CD8-positive, alpha-beta memory T cell (primary cell): ENCODE measurements at regions not wholly inside any gene's neighbourhood (a gene's known extent, or its start where the extent isn't known, plus 50 kb on each side); places are given as distances from the start of the nearest gene placed in this dataset.
"Not testable (repeated sequence)": the region's sequence is repeated elsewhere in the genome, so short reads cannot be mapped to it uniquely, and the experiment has no call there.

ENCODE experiments used
- CTCF ChIA-PET: fragments of 350-600 bp; sonication (Branson Sonifier 250); formaldehyde crosslinking; loops from one replicate; lab custom pipeline; 2021; ENCODE audit warnings: antibody characterized with exemption; lab: Charles Lee
- POLR2A ChIA-PET: fragments of 350-600 bp; sonication (Branson Sonifier 250); formaldehyde crosslinking; loops from one replicate; lab custom pipeline; 2021; ENCODE audit warnings: antibody characterized with exemption; lab: Charles Lee
- DNase-seq, 5 donors: peaks; one replicate each; pipeline versions ENCODE4 v3.0.0 to v3.0.0-alpha.2; 2020 to 2022; ENCODE audit warnings: mixed read lengths in 1 of 5
- H3K27ac ChIP-seq: one replicate; pipeline ENCODE4 v1.7.0; 2013; ENCODE audit warnings: low read depth, mild to moderate bottlenecking, low read length, moderate library complexity
- H3K27me3 ChIP-seq: 2 replicates; pipeline ENCODE4 v1.7.0; 2013; ENCODE audit warnings: low read length, mild to moderate bottlenecking; ENCODE audit not compliant: insufficient read depth, poor library complexity, severe bottlenecking
- H3K36me3 ChIP-seq: 2 replicates; pipeline ENCODE4 v1.7.0; 2013; ENCODE audit warnings: mild to moderate bottlenecking, low read length, moderate library complexity; ENCODE audit not compliant: insufficient read depth
- H3K4me1 ChIP-seq: 2 replicates; pipeline ENCODE4 v1.7.0; 2013; ENCODE audit warnings: mild to moderate bottlenecking, low read length, moderate library complexity; ENCODE audit not compliant: insufficient read depth
- H3K4me3 ChIP-seq: 2 replicates; pipeline ENCODE4 v1.7.0; 2013; ENCODE audit warnings: mild to moderate bottlenecking, low read length
- H3K9me3 ChIP-seq: 2 replicates; pipeline ENCODE4 v1.7.0; 2013; ENCODE audit warnings: mild to moderate bottlenecking, low read length
- H3K27ac Mint-ChIP-seq, 8 donors: one replicate each; pipeline ENCODE4 v1.8.0; 2020 to 2021; ENCODE audit warnings: mixed read lengths in 8 of 8, mild to moderate bottlenecking in 6 of 8, inconsistent platforms in 3 of 8, moderate library complexity in 3 of 8
- H3K27me3 Mint-ChIP-seq, 2 donors: one replicate each; pipeline ENCODE4 v1.8.0; 2020 to 2021; ENCODE audit warnings: mixed read lengths in 2 of 2, mild to moderate bottlenecking in 1 of 2, moderate library complexity in 1 of 2
- H3K36me3 Mint-ChIP-seq, 3 donors: one replicate each; pipeline ENCODE4 v1.8.0; 2020 to 2021; ENCODE audit warnings: mixed read lengths in 3 of 3, inconsistent platforms in 1 of 3, mild to moderate bottlenecking in 1 of 3
- H3K4me1 Mint-ChIP-seq, 3 donors: one replicate each; pipeline ENCODE4 v1.8.0; 2020 to 2021; ENCODE audit warnings: mixed read lengths in 3 of 3, inconsistent platforms in 1 of 3, mild to moderate bottlenecking in 1 of 3
- H3K4me3 Mint-ChIP-seq, 7 donors: one replicate each; pipeline ENCODE4 v1.8.0; 2020 to 2021; ENCODE audit warnings: mixed read lengths in 7 of 7, mild to moderate bottlenecking in 6 of 7, moderate library complexity in 4 of 7, inconsistent platforms in 2 of 7
- H3K9me3 Mint-ChIP-seq, 5 donors: one replicate each; pipeline ENCODE4 v1.8.0; 2020 to 2022; ENCODE audit warnings: mixed read lengths in 5 of 5, mild to moderate bottlenecking in 3 of 5, moderate library complexity in 2 of 5, inconsistent platforms in 1 of 5

DNA sequence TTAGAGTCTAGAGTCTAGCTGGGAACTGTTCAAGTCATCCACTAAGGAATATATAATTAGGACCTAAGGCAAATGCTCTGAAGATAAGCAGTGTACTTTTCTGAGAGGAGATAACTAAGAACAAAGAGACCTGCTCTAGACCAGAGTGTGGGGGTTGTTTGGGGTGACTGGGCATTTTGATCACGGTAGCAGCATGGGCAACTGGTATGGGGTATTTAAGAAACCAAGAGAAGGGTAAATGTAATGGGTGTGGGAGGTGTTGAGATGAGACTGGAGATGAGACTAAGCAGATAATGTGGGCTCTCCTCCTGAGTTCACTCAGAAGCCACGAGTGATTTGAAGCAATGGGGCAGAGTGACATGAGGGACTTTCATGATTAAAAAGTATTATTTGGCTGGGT, 1082.9 kb downstream of the GATA3 start:
- Mint-ChIP-seq H3K36me3 (no peaks in the 10 kb centered on the region), H3K27me3 (peaks cover 6 to 7% of the 10 kb centered on the region in 2 donors), H3K27ac (no peak overlapping the region), H3K9me3 (peaks cover 0 to 2% (median 0%) of the 10 kb centered on the region in 5 donors), H3K4me3 (no peak overlapping the region), H3K4me1 (no peaks in the 10 kb centered on the region)
- H3K27ac ChIP-seq, result no peak overlapping the region
- POLR2A ChIA-PET, result no interaction called here
- no peaks in the 10 kb centered on the region for H3K36me3 ChIP-seq
- no peak for DNase-seq
- no peaks in the 10 kb centered on the region for H3K9me3 ChIP-seq
- H3K4me1 ChIP-seq, result no peaks in the 10 kb centered on the region
- H3K4me3 ChIP-seq, result no peak overlapping the region
- no peaks in the 10 kb centered on the region for H3K27me3 ChIP-seq
- CTCF ChIA-PET, result interaction anchor here (1.1 kb wide), 1 partner anchor 16 kb away, joined by 3 read pairs; no protein-coding TSS in a partner anchor

- H3K9me3 Mint-ChIP-seq, H3K4me3 ChIP-seq, CTCF ChIA-PET, H3K36me3 ChIP-seq, H3K4me1 Mint-ChIP-seq, H3K9me3 ChIP-seq, H3K4me3 Mint-ChIP-seq, H3K27ac Mint-ChIP-seq, H3K4me1 ChIP-seq, H3K27me3 ChIP-seq, H3K27ac ChIP-seq, H3K36me3 Mint-ChIP-seq, POLR2A ChIA-PET, H3K27me3 Mint-ChIP-seq, DNase-seq: not testable (repeated sequence)
These were observed 1084.3 kb downstream of the GATA3 start for GRCh38 chr10:9138829-9139228.

GRCh38 chr10:9140373-9140772, 1085.9 kb downstream of the GATA3 start:
- H3K4me3 ChIP-seq, result no peak overlapping the region
- Mint-ChIP-seq H3K36me3 (no peaks in the 10 kb centered on the region), H3K27me3 (peaks cover 4 to 7% of the 10 kb centered on the region in 2 donors), H3K4me1 (no peaks in the 10 kb centered on the region), H3K4me3 (no peak overlapping the region), H3K9me3 (peaks cover 0 to 2% (median 0%) of the 10 kb centered on the region in 5 donors), H3K27ac (no peak overlapping the region)
- no peaks in the 10 kb centered on the region for H3K4me1 ChIP-seq
- no peaks in the 10 kb centered on the region for H3K27me3 ChIP-seq
- H3K9me3 ChIP-seq, result no peaks in the 10 kb centered on the region
- no peaks in the 10 kb centered on the region for H3K36me3 ChIP-seq
- no peak for DNase-seq
- CTCF ChIA-PET, result no interaction called here
- POLR2A ChIA-PET, result no interaction called here
- no peak overlapping the region for H3K27ac ChIP-seq

DNA sequence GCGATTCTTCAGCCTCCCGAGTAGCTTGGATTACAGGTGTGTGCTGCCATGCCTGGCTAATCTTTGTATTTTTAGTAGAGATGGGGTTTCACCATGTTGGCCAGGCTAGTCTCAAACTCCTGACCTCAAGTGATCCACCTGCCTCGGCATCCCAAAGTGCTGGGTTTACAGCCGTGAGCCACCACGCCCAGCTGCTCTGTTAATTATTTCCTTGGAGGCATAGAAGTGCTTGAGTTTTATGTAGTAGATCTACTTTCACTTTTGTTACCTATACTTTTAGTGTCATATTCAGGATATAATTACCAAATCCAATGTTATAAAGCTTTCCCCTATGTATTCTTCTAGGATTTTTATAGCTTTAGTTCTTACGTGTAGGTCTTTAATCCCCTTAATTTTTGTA, 1093.0 kb downstream of the GATA3 start:
- POLR2A ChIA-PET, result no interaction called here
- no peaks in the 10 kb centered on the region for H3K36me3 ChIP-seq
- H3K4me1 ChIP-seq, result no peaks in the 10 kb centered on the region
- Mint-ChIP-seq H3K27ac (no peak overlapping the region), H3K9me3 (peaks cover 0 to 4% (median 0%) of the 10 kb centered on the region in 5 donors), H3K36me3 (no peaks in the 10 kb centered on the region), H3K4me3 (no peak overlapping the region), H3K27me3 (peaks cover 3 to 16% of the 10 kb centered on the region in 2 donors), H3K4me1 (no peaks in the 10 kb centered on the region)
- H3K27me3 ChIP-seq, result no peaks in the 10 kb centered on the region
- H3K27ac ChIP-seq, result no peak overlapping the region
- H3K4me3 ChIP-seq, result no peak overlapping the region
- no peak for DNase-seq
- H3K9me3 ChIP-seq, result no peaks in the 10 kb centered on the region
- CTCF ChIA-PET, result no interaction called here

GRCh38 chr10:9149134-9149533, 1094.6 kb downstream of the GATA3 start:
- ChIA-PET CTCF (no interaction called here), POLR2A (no interaction called here)
- H3K4me1 ChIP-seq, result no peaks in the 10 kb centered on the region
- no peak overlapping the region for H3K4me3 Mint-ChIP-seq
- DNase-seq, result no peak
- no peak overlapping the region for H3K27ac Mint-ChIP-seq
- no peaks in the 10 kb centered on the region for H3K36me3 Mint-ChIP-seq
- H3K9me3 Mint-ChIP-seq, result peaks cover 0 to 4% (median 0%) of the 10 kb centered on the region in 5 donors
- H3K27me3 Mint-ChIP-seq, result peaks cover 3 to 21% of the 10 kb centered on the region in 2 donors
- no peaks in the 10 kb centered on the region for H3K9me3 ChIP-seq
- H3K27ac ChIP-seq, result no peak overlapping the region
- H3K4me1 Mint-ChIP-seq, result no peaks in the 10 kb centered on the region
- no peaks in the 10 kb centered on the region for H3K27me3 ChIP-seq
- H3K36me3 ChIP-seq, result no peaks in the 10 kb centered on the region
- no peak overlapping the region for H3K4me3 ChIP-seq

GRCh38 chr10:9153057-9153456, 1098.6 kb downstream of the GATA3 start:
- H3K27me3 ChIP-seq, POLR2A ChIA-PET, H3K4me1 ChIP-seq, H3K27ac ChIP-seq, H3K9me3 Mint-ChIP-seq, H3K4me3 ChIP-seq, H3K4me1 Mint-ChIP-seq, H3K36me3 ChIP-seq, DNase-seq, CTCF ChIA-PET, H3K4me3 Mint-ChIP-seq, H3K36me3 Mint-ChIP-seq, H3K9me3 ChIP-seq, H3K27ac Mint-ChIP-seq: not testable (repeated sequence)
- H3K27me3 Mint-ChIP-seq, result peaks cover 4 to 25% of the 10 kb centered on the region in 2 donors

GRCh38 chr10:9157656-9158055, 1103.2 kb downstream of the GATA3 start:
- Histone ChIP-seq H3K27me3 (no peaks in the 10 kb centered on the region), H3K27ac (no peak overlapping the region), H3K4me1 (no peaks in the 10 kb centered on the region), H3K4me3 (no peak overlapping the region), H3K36me3 (no peaks in the 10 kb centered on the region), H3K9me3 (no peaks in the 10 kb centered on the region)
- CTCF ChIA-PET, result no interaction called here
- Mint-ChIP-seq H3K9me3 (peaks cover 0 to 8% (median 5%) of the 10 kb centered on the region in 5 donors), H3K27me3 (peaks cover 2 to 26% of the 10 kb centered on the region in 2 donors), H3K4me1 (no peaks in the 10 kb centered on the region), H3K36me3 (no peaks in the 10 kb centered on the region), H3K4me3 (no peak overlapping the region), H3K27ac (no peak overlapping the region)
- POLR2A ChIA-PET, result no interaction called here
- no peak for DNase-seq

DNA sequence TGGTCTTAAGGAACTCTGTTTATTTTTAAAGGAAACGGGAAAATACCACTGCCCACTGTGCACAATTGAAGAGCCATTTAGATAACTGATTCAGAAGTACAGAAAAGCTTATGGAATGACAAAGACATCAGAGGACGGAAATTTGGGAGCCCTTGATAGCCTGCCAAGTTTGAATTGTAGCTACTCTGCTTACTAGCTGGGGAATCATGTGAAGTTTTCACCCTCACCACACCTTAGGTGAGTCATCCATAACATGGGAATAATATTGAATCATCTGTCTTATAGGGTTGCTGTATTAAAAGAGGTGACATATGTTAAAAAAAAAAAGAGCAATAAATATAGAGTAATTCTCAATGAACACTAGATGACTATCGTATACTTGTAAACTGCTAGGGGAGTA, 1104.2 kb downstream of the GATA3 start:
- Histone ChIP-seq H3K4me3 (no peak overlapping the region), H3K27ac (no peak overlapping the region), H3K27me3 (no peaks in the 10 kb centered on the region), H3K9me3 (no peaks in the 10 kb centered on the region), H3K4me1 (no peaks in the 10 kb centered on the region), H3K36me3 (no peaks in the 10 kb centered on the region)
- H3K9me3 Mint-ChIP-seq, result peaks cover 0 to 8% (median 5%) of the 10 kb centered on the region in 5 donors
- no peak for DNase-seq
- H3K36me3 Mint-ChIP-seq, result no peaks in the 10 kb centered on the region
- peaks cover 4 to 26% of the 10 kb centered on the region in 2 donors for H3K27me3 Mint-ChIP-seq
- peaks cover 0 to 7% (median 0%) of the 10 kb centered on the region in 3 donors for H3K4me1 Mint-ChIP-seq
- no peak overlapping the region for H3K4me3 Mint-ChIP-seq
- ChIA-PET POLR2A (no interaction called here), CTCF (no interaction called here)
- no peak overlapping the region for H3K27ac Mint-ChIP-seq

DNA sequence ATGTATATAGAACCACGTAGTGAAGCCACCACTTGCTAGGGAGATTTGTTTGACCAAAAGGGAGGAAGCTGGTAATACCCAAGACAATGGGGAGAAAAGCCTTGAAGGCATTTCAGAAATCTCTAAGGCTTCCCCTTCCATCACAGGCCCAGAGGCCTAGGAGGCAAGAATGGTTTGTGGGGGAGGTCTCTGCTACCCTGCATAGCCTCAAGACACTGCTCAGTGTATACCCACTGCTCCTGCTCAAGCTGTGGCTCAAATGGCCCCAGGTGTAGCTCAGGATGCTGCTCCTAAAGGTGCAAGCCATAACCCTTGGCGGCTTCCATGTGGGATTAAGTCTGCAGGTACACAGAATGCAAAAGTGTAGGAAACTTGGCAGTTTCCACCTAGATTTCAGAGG, 1105.8 kb downstream of the GATA3 start:
- peaks cover 4 to 23% of the 10 kb centered on the region in 2 donors for H3K27me3 Mint-ChIP-seq
- Histone ChIP-seq H3K4me3 (no peak overlapping the region), H3K9me3 (no peaks in the 10 kb centered on the region), H3K36me3 (no peaks in the 10 kb centered on the region), H3K4me1 (no peaks in the 10 kb centered on the region), H3K27ac (no peak overlapping the region), H3K27me3 (no peaks in the 10 kb centered on the region)
- peaks cover 0 to 8% (median 5%) of the 10 kb centered on the region in 5 donors for H3K9me3 Mint-ChIP-seq
- POLR2A ChIA-PET, result no interaction called here
- H3K4me1 Mint-ChIP-seq, result peaks cover 0 to 10% (median 0%) of the 10 kb centered on the region in 3 donors
- H3K27ac Mint-ChIP-seq, result no peak overlapping the region
- DNase-seq, result no peak
- no peaks in the 10 kb centered on the region for H3K36me3 Mint-ChIP-seq
- H3K4me3 Mint-ChIP-seq, result no peak overlapping the region
- CTCF ChIA-PET, result no interaction called here
